ENCODE measurements at regions not wholly inside any gene's neighbourhood (a gene's known extent, or its start where the extent isn't known, plus 50 kb on each side); places are given as distances from the start of the nearest gene placed in this dataset.

GRCh38 chr12:93113317-93114006, 184.4 kb upstream of the EEA1 start:
- TF ChIP-seq CTCF (IDR thresholded peaks at IDR 0.05 in 8 of 11, conservative IDR thresholded peaks at IDR 0.05 in 3 of 11), result no peak
- TF ChIP-seq POLR2AphosphoS5 (IDR thresholded peaks at IDR 0.05), result no peak
- no peak for TF ChIP-seq POLR2A (IDR thresholded peaks at IDR 0.05)

All from spleen (tissue), 7 donors.